H9 (cell line): ENCODE measurements at regions not wholly inside any gene's neighbourhood (a gene's known extent, or its start where the extent isn't known, plus 50 kb on each side); places are given as distances from the start of the nearest gene placed in this dataset.

Source experiments
- DNase-seq: peaks from one replicate; pipeline ENCODE4 v3.0.0-alpha.2; 2017
- H2AFZ ChIP-seq: one replicate; pipeline ENCODE4 v1.6.1; 2013; ENCODE audit warnings: mild to moderate bottlenecking, low read length, control low read depth, moderate library complexity
- H2AK5ac ChIP-seq: 2 replicates; pipeline ENCODE4 v1.6.1; 2013; ENCODE audit warnings: low read length, control low read depth, mixed read lengths; ENCODE audit not compliant: insufficient read length
- H2BK120ac ChIP-seq: one replicate; pipeline ENCODE4 v1.6.1; 2013; ENCODE audit warnings: low read depth, mild to moderate bottlenecking, low read length, control low read depth, inconsistent platforms; ENCODE audit not compliant: poor library complexity, severe bottlenecking
- H2BK12ac ChIP-seq: 2 replicates; pipeline ENCODE4 v1.6.1; 2013; ENCODE audit warnings: low read length, control low read depth, mixed read lengths, low read depth; ENCODE audit not compliant: insufficient read length
- H2BK15ac ChIP-seq: 2 replicates; pipeline ENCODE4 v1.6.1; 2013; ENCODE audit warnings: low read depth, low read length, control low read depth
- H2BK20ac ChIP-seq: one replicate; pipeline ENCODE4 v1.6.1; 2013; ENCODE audit warnings: low read depth, mild to moderate bottlenecking, low read length, control low read depth, inconsistent platforms; ENCODE audit not compliant: poor library complexity, severe bottlenecking
- H2BK5ac ChIP-seq: 2 replicates; pipeline ENCODE4 v1.6.1; 2013; ENCODE audit warnings: low read length, control low read depth, mixed read lengths; ENCODE audit not compliant: insufficient read length
- H3K14ac ChIP-seq: 2 replicates; pipeline ENCODE4 v1.6.1; 2013; ENCODE audit warnings: low read length, control low read depth; ENCODE audit not compliant: insufficient read depth
- H3K18ac ChIP-seq: 2 replicates; pipeline ENCODE4 v1.6.1; 2013; ENCODE audit warnings: low read depth, mild to moderate bottlenecking, mixed read lengths, low read length, control low read depth; ENCODE audit not compliant: insufficient read length
- H3K23ac ChIP-seq: 2 replicates; pipeline ENCODE4 v1.6.1; 2013; ENCODE audit warnings: low read length, control low read depth, mixed read lengths, low read depth; ENCODE audit not compliant: insufficient read length
- H3K23me2 ChIP-seq: 2 replicates; pipeline ENCODE4 v1.6.1; 2013; ENCODE audit warnings: low read depth, mild to moderate bottlenecking, mixed read lengths, low read length, control low read depth; ENCODE audit not compliant: insufficient read length, poor library complexity, severe bottlenecking
- H3K27ac ChIP-seq: 2 replicates; pipeline ENCODE4 v1.5.1; 2013; ENCODE audit warnings: low read length, control low read depth, mixed read lengths, low read depth; ENCODE audit not compliant: insufficient read length
- H3K27me3 ChIP-seq: 2 replicates; pipeline ENCODE4 v1.6.1; 2013; ENCODE audit warnings: low read length, control low read depth, inconsistent platforms; ENCODE audit not compliant: insufficient read depth
- H3K4ac ChIP-seq: 2 replicates; pipeline ENCODE4 v1.6.1; 2013; ENCODE audit warnings: low read depth, mild to moderate bottlenecking, control low read depth, inconsistent platforms, low read length, moderate library complexity
- H3K4me1 ChIP-seq: 2 replicates; pipeline ENCODE4 v1.6.1; 2013; ENCODE audit warnings: low read length, control low read depth, inconsistent platforms; ENCODE audit not compliant: insufficient read depth
- H3K4me2 ChIP-seq: 2 replicates; pipeline ENCODE4 v1.6.1; 2013; ENCODE audit warnings: low read length, control low read depth, mixed read lengths; ENCODE audit not compliant: insufficient read length, insufficient read depth
- H3K56ac ChIP-seq: 2 replicates; pipeline ENCODE4 v1.6.1; 2013; ENCODE audit warnings: low read depth, mild to moderate bottlenecking, mixed read lengths, low read length, control low read depth; ENCODE audit not compliant: insufficient read length
- H3K79me1 ChIP-seq: 2 replicates; pipeline ENCODE4 v1.6.1; 2013; ENCODE audit warnings: low read depth, mild to moderate bottlenecking, moderate library complexity, low read length, control low read depth, inconsistent platforms; ENCODE audit not compliant: insufficient read depth, poor library complexity, severe bottlenecking
- H3K79me2 ChIP-seq: 2 replicates; pipeline ENCODE4 v1.6.1; 2013; ENCODE audit warnings: low read length, control low read depth, inconsistent platforms; ENCODE audit not compliant: insufficient read depth
- H3K9ac ChIP-seq: 2 replicates; pipeline ENCODE4 v1.6.1; 2013; ENCODE audit warnings: low read length, control low read depth, mixed read lengths; ENCODE audit not compliant: insufficient read length; ENCODE audit errors: extremely low read depth
- H3K9me3 ChIP-seq: one replicate; pipeline ENCODE4 v1.6.1; 2013; ENCODE audit warnings: low read depth, low read length, inconsistent platforms; ENCODE audit not compliant: control insufficient read depth
- H3T11ph ChIP-seq: one replicate; pipeline ENCODE4 v1.6.1; 2013; ENCODE audit warnings: mild to moderate bottlenecking, low read length, control low read depth, inconsistent platforms
- H4K20me1 ChIP-seq: one replicate; pipeline ENCODE4 v1.6.1; 2013; ENCODE audit not compliant: control insufficient read depth, insufficient read length, insufficient read depth
- H4K5ac ChIP-seq: 2 replicates; pipeline ENCODE4 v1.6.1; 2013; ENCODE audit warnings: low read depth, mild to moderate bottlenecking, mixed read lengths, low read length, control low read depth; ENCODE audit not compliant: insufficient read length
- H4K8ac ChIP-seq: replicated peaks from 2 replicates; pipeline ENCODE4 v1.6.1; 2013; ENCODE audit warnings: low read length, control low read depth, mixed read lengths, low read depth; ENCODE audit not compliant: insufficient read length
- H4K91ac ChIP-seq: 2 replicates; pipeline ENCODE4 v1.6.1; 2013; ENCODE audit warnings: low read depth, mild to moderate bottlenecking, moderate library complexity, mixed read lengths, low read length, control low read depth; ENCODE audit not compliant: insufficient read length
- H3K27ac Mint-ChIP-seq, 3 experiments: 2 replicates in 2 of 3; 3 replicates in 1 of 3; pipeline ENCODE4 v1.8.0; 2020 to 2021; ENCODE audit warnings: mixed read lengths in 3 of 3, mild to moderate bottlenecking in 1 of 3, moderate library complexity in 1 of 3
- H3K27me3 Mint-ChIP-seq: 2 replicates; pipeline ENCODE4 v1.8.0; 2021; ENCODE audit warnings: low read depth, mild to moderate bottlenecking, moderate library complexity, mixed read lengths
- H3K36me3 Mint-ChIP-seq, 3 experiments: 2 replicates in 2 of 3; 3 replicates in 1 of 3; pipeline ENCODE4 v1.8.0; 2020 to 2021; ENCODE audit warnings: low read depth in 3 of 3, mixed read lengths in 3 of 3; ENCODE audit not compliant: insufficient read depth in 1 of 3
- H3K4me1 Mint-ChIP-seq, 2 experiments: 2 replicates each; pipeline ENCODE4 v1.8.0; 2020; ENCODE audit warnings: mixed read lengths in 2 of 2
- H3K4me3 Mint-ChIP-seq, 2 experiments: 2 replicates in 1 of 2; 3 replicates in 1 of 2; pipeline ENCODE4 v1.8.0; 2020 to 2021; ENCODE audit warnings: mild to moderate bottlenecking in 2 of 2, mixed read lengths in 2 of 2, moderate library complexity in 1 of 2
- H3K9me3 Mint-ChIP-seq, 2 experiments: 2 replicates in 1 of 2; 3 replicates in 1 of 2; pipeline ENCODE4 v1.8.0; 2020; ENCODE audit warnings: mild to moderate bottlenecking in 2 of 2, mixed read lengths in 2 of 2, moderate library complexity in 1 of 2
- CTCF ChIP-seq: fragments of 200-600 bp; sonication (generic); conservative IDR thresholded peaks from 3 replicates; pipeline ENCODE4 v1.8.0; 2021; ENCODE audit warnings: antibody characterized with exemption, mild to moderate bottlenecking

- no peaks in the 10 kb centered on the region for H4K20me1 ChIP-seq
- no peaks in the 10 kb centered on the region for H3K4me1 Mint-ChIP-seq
These were observed 64.1 kb upstream of the ATP1B1 start for GRCh38 chr1:169042377-169042776.

More at GRCh38 chr1:169042377-169042776, 64.1 kb upstream of the ATP1B1 start:
- Histone ChIP-seq H3K4me1 (no peaks in the 10 kb centered on the region), H4K91ac (no peak overlapping the region), H2AFZ (no peak overlapping the region), H3K56ac (no peak overlapping the region), H3K4ac (no peak overlapping the region), H2BK12ac (no peak overlapping the region), H3T11ph (no peak overlapping the region), H3K27me3 (no peaks in the 10 kb centered on the region), H2AK5ac (no peak overlapping the region), H3K14ac (no peak overlapping the region), H3K9me3 (no peaks in the 10 kb centered on the region), H4K8ac (no peak overlapping the region), H2BK120ac (no peak overlapping the region), H3K9ac (no peak overlapping the region), H4K5ac (no peak overlapping the region), H3K79me2 (no peaks in the 10 kb centered on the region), H2BK20ac (no peak overlapping the region), H2BK15ac (no peak overlapping the region), H3K27ac (no peak overlapping the region), H3K23me2 (no peaks in the 10 kb centered on the region), H3K23ac (no peak overlapping the region), H3K79me1 (no peaks in the 10 kb centered on the region), H2BK5ac (no peak overlapping the region), H3K4me2 (no peak overlapping the region), H3K18ac (no peak overlapping the region)
- H3K36me3 Mint-ChIP-seq = no peaks in the 10 kb centered on the region
- H3K27me3 Mint-ChIP-seq = no peaks in the 10 kb centered on the region
- DNase-seq = no peak
- no peak overlapping the region for H3K27ac Mint-ChIP-seq
- H3K4me3 Mint-ChIP-seq = no peak overlapping the region
- H3K9me3 Mint-ChIP-seq = no peaks in the 10 kb centered on the region
- no peak for TF ChIP-seq CTCF
